Erythroblast (primary cell): ENCODE measurements at regions not wholly inside any gene's neighbourhood (a gene's known extent, or its start where the extent isn't known, plus 50 kb on each side); places are given as distances from the start of the nearest gene placed in this dataset.
"Not testable (repeated sequence)": the region's sequence is repeated elsewhere in the genome, so short reads cannot be mapped to it uniquely, and the experiment has no call there.

Experiments used
- DNase-seq, 2 experiments: peaks; one replicate each; lab custom pipeline; 2025; lab: John Stamatoyannopoulos, UW
- GATA1 ChIP-seq: IDR thresholded peaks from 2 replicates; pipeline ENCODE4 v1.6.1; 2011; ENCODE audit warnings: low read depth, mild to moderate bottlenecking, control low read depth, low read length, moderate library complexity
- POLR2A ChIP-seq: IDR thresholded peaks from 2 replicates; pipeline ENCODE4 v1.6.1; 2011; ENCODE audit warnings: mild to moderate bottlenecking, low read length

DNA sequence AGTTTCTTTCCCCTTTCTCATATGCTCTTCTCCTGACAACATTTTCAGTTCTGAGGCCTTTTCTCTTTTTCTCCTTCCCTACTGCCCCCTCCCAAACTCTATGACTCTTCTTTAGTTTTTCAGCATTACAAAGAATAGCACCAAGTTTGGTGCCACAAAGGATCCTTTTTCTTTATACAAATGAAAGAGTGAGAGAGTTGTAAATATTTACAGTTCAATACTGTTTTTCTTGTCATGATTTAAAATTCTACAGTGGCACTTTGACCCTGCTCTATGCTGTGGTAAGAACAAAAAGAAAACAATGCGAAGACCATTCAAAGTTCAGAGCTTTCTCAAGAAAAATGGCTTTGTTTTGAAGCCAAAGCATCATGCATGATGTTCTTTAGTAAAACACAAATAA, 667.9 kb upstream of the SGO1 start:
- DNase-seq, result no peak
- TF ChIP-seq GATA1 (no peak), POLR2A (no peak)

DNA sequence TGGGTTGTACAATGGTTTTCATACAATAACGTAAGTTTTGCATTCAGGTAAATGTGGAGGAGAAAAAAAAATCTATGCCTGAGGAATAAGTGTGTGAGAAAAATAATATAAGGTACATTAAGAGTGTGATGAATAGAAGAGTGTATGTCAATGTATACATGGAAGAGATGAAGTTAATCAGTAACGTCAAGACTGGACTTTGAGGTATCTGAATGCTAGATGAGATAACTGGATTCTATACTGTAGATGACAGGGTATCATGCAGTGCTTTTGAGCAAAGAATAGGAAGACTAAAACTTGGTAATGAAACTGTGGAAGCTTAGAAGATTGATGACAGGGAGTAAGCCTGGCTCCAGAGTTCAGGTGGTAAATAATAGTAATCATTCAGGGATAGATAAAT, 666.7 kb upstream of the SGO1 start:
- no peak for DNase-seq
- TF ChIP-seq GATA1 (no peak), POLR2A (no peak)

DNA sequence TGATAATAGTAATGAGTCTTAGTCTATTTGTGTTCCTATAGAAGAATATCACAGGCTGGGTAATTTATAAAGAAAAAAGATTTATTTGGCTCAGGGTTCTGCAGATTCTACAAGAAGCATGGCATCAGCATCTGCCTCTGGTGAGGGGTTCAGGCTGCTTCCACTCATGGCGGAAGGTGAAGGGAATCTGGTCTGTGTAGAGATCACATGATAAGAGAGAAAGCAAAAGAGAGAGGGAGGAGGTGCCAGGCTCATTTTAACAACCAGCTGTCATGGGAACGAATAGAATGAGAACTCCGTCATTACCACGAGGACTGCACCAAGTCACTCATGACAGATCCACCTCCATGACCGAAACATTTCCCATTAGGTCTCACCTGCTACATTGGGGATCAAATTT, 664.0 kb upstream of the SGO1 start:
- no peak for TF ChIP-seq GATA1
- no peak for TF ChIP-seq POLR2A
- no peak for DNase-seq

DNA sequence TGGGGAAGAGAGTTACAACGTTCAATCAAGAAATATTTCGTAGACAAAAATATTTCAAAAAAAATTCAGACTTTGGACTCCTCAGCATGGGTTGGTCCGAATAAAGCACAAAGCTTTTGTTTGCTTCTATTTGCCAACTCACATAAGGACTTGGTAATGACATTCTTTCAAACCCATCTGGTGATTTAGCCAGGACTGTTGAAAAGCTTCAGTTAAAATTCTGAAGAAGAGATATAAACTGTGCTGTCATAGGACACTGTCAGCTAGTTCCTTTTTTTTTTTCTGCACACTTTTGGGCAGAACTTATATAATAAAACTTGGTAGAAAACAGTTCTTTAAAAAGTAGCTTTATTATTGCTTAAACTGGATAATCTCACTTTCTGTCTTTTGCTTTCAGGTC, 660.8 kb upstream of the SGO1 start:
- no peak for DNase-seq
- TF ChIP-seq POLR2A, result no peak
- TF ChIP-seq GATA1, result no peak

GRCh38 chr3:20846066-20846465, 660.1 kb upstream of the SGO1 start:
- TF ChIP-seq POLR2A, result no peak
- no peak for DNase-seq

GRCh38 chr3:20844851-20845250, 658.8 kb upstream of the SGO1 start:
- no peak for DNase-seq
- TF ChIP-seq GATA1 (no peak), POLR2A (no peak)

DNA sequence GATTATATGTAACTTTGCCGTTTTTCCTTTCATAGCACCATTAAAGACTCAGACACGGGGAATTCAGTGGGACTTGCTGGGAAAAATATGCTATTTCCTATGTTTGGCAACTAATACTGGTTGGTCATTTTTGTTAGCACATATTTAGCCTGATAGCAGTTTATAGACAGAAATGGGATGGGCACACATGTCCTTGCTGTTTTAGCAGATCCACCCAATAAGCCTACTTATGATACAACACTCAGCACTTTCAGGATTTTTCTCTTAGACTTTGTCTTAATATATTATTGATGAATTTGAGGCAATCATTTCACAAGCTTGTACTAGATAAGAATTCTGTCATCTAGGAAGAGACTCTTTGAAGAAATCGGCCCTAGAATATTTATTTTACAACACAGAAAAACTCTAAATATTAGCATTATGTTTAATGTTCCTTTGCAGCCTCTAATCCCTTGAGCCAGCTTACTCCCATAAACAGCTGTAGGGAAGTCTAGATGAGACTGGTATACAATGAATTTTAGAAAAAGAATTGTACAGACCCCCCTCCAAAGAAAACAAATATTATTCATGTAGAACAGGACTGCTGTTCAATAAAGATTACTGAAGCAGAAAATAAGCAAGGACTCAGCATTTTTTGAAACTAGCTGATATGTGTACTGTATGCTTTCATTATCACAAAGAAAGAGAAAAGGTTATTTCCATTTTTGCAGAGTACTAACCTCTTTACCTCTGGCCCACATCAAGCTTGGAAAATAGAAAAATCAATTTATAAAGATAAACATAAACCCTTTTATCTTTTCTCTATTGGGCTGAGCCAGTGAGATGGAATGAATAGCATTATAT, 656.8 kb upstream of the SGO1 start:
- TF ChIP-seq GATA1 (no peak), POLR2A (no peak)
- no peak for DNase-seq

- no peak for TF ChIP-seq POLR2A
- no peak for DNase-seq
Measured at GRCh38 chr3:20842002-20842401, 656.0 kb upstream of the SGO1 start.

GRCh38 chr3:20837676-20838302, 651.8 kb upstream of the SGO1 start:
- no peak for TF ChIP-seq GATA1
- no peak for DNase-seq

GRCh38 chr3:20836801-20837200, 650.8 kb upstream of the SGO1 start:
- DNase-seq, result no peak
- TF ChIP-seq POLR2A (no peak), GATA1 (no peak)

- no peak for TF ChIP-seq POLR2A
- TF ChIP-seq GATA1, result no peak
- DNase-seq, result no peak
Measured at GRCh38 chr3:20832963-20833362, 647.0 kb upstream of the SGO1 start.

- TF ChIP-seq POLR2A, result no peak
- TF ChIP-seq GATA1, result no peak
- no peak for DNase-seq
Measured at GRCh38 chr3:20822251-20822650, 636.2 kb upstream of the SGO1 start.

DNA sequence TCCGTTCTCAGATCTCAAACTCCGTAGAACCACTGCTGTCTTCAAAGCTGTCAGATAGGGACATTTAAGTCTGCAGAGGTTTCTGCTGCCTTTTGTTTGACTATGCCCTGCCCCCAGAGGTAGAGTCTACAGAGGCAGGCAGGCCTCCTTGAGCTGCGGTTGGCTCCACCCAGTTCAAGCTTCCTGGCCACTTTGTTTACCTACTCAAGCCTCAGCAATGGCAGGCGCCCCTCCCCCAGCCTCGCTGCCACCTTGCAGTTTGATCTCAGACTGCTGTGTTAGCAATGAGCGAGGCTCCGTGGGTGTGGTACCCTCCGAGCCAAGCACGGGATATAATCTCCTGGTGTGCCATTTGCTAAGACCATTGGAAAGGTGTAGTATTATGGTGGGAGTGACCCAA, 634.9 kb upstream of the SGO1 start:
- not testable (repeated sequence) for DNase-seq

- TF ChIP-seq POLR2A (no peak), GATA1 (no peak)
- no peak for DNase-seq
Measured at GRCh38 chr3:20811631-20812030, 625.6 kb upstream of the SGO1 start.

DNA sequence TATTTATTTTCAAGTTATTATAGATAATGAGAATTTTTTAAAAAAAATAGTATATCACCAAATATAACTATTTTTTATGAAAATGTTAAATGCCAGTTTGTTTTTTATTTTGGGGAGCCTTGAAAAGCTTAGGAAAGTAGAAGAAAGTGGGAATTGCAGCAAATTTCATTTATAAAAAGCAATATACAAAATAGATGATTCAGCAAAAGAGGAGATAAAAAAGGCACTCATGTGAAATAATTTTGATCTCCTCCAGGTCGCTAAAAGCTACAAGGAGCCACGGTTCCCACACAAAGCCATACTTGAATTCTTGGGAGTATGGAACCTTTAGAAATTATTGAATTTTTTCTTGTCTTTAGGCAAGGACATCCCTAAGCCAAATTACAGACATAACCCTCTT, 625.0 kb upstream of the SGO1 start:
- DNase-seq, result no peak
- TF ChIP-seq POLR2A, result no peak
- no peak for TF ChIP-seq GATA1
